Epithelial cell of esophagus (primary cell): ENCODE measurements at regions not wholly inside any gene's neighbourhood (a gene's known extent, or its start where the extent isn't known, plus 50 kb on each side); places are given as distances from the start of the nearest gene placed in this dataset.

Experiments
- DNase-seq: peaks from one replicate; pipeline ENCODE4 v3.0.0; 2010; ENCODE audit warnings: low read depth
- H3K4me3 ChIP-seq: 2 replicates; pipeline ENCODE4 v1.5.1; 2011; ENCODE audit warnings: mild to moderate bottlenecking, low read length, control low read depth
- CTCF ChIP-seq: IDR thresholded peaks from 2 replicates; pipeline ENCODE4 v1.5.1; 2011; ENCODE audit warnings: low read depth, mild to moderate bottlenecking, low read length, control low read depth, inconsistent platforms; ENCODE audit not compliant: insufficient read depth; ENCODE audit errors: missing control alignments

- DNase-seq, result no peak
- no peak for TF ChIP-seq CTCF
- no peak overlapping the region for H3K4me3 ChIP-seq
Observed at GRCh38 chr5:2514484-2514883, 237.0 kb downstream of the IRX2 start.

- no peak for TF ChIP-seq CTCF
- DNase-seq, result no peak
Observed at GRCh38 chr5:2511706-2512105, 239.8 kb downstream of the IRX2 start.

GRCh38 chr5:2511126-2511525 is 240.4 kb downstream of the IRX2 start:
- H3K4me3 ChIP-seq, result no peak overlapping the region
- TF ChIP-seq CTCF, result no peak
- no peak for DNase-seq

More at GRCh38 chr5:2511706-2512105, 239.8 kb downstream of the IRX2 start:
- H3K4me3 ChIP-seq, result no peak overlapping the region

- DNase-seq, result no peak
- no peak overlapping the region for H3K4me3 ChIP-seq
- no peak for TF ChIP-seq CTCF
Observed at GRCh38 chr5:2509527-2509926, 241.9 kb downstream of the IRX2 start.

GRCh38 chr5:2508514-2508913 is 243.0 kb downstream of the IRX2 start:
- TF ChIP-seq CTCF, result no peak
- no peak overlapping the region for H3K4me3 ChIP-seq
- no peak for DNase-seq

- DNase-seq, result no peak
- no peak for TF ChIP-seq CTCF
- H3K4me3 ChIP-seq, result no peak overlapping the region
Observed at GRCh38 chr5:2507611-2508010, 243.9 kb downstream of the IRX2 start.

GRCh38 chr5:2506603-2507002 is 244.9 kb downstream of the IRX2 start:
- no peak for DNase-seq
- no peak overlapping the region for H3K4me3 ChIP-seq
- no peak for TF ChIP-seq CTCF
